ENCODE measurements at regions not wholly inside any gene's neighbourhood (a gene's known extent, or its start where the extent isn't known, plus 50 kb on each side); places are given as distances from the start of the nearest gene placed in this dataset.

- no peak for TF ChIP-seq CTCF (IDR thresholded peaks at IDR 0.05)
- no peak for TF ChIP-seq EZH2 (IDR thresholded peaks at IDR 0.05)
- no peak for TF ChIP-seq EZH2phosphoT487 (IDR thresholded peaks at IDR 0.05)
Observed at GRCh38 chr5:152051499-152052454, 127.1 kb upstream of the GLRA1 start.
